ENCODE measurements at regions not wholly inside any gene's neighbourhood (a gene's known extent, or its start where the extent isn't known, plus 50 kb on each side); places are given as distances from the start of the nearest gene placed in this dataset.
"Not testable (repeated sequence)": the region's sequence is repeated elsewhere in the genome, so short reads cannot be mapped to it uniquely, and the experiment has no call there.

GRCh38 chr5:30144059-30144458 is 1049.4 kb upstream of the CDH6 start:
- TF ChIP-seq CTCF, EP300 (IDR thresholded peaks at IDR 0.05): not testable (repeated sequence)

Data from ovary (tissue), 3 donors.